HS-27A (cell line): ENCODE measurements at regions not wholly inside any gene's neighbourhood (a gene's known extent, or its start where the extent isn't known, plus 50 kb on each side); places are given as distances from the start of the nearest gene placed in this dataset.

Source experiments
- DNase-seq: peaks from one replicate; pipeline ENCODE4 v3.0.0-alpha.2; 2012; ENCODE audit warnings: low read depth, missing footprints

DNA sequence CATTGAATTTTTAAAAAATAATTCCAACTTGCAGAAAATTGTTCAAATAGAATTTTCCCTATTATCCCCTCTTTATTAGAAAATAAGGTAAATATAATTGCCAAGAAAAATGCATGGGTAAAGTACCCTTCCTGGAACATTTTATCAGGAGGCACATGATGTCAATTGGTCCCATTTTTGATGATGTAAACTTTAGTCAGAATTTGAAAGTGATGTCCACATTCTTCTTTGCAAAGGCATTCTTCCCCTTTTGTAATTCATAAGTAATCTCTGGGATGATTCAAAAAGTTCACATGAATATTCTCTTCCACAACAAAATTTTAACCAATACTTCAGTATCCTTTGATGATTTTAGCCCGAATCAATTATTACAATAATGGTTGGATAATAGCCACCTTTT lies 86.9 kb upstream of the ANO3 start:
- no peak for DNase-seq

DNA sequence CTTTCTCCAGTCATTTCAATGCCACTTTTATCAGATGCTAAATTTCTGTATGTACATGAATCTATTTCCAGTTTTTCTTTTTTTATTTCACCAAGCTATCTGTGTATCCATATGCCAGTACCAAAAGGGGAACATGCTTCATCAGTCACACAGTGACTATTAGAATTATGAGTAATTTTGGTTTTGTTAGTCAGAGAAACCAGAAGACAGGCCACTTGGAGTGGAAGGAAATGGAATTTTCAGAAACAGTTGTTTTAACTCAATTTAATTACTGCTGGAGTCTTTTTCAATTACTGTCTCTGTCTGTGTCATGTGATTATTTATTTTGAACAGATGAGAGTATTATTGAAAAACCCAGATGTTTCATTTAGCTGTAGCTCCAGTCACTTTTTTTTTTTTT lies 84.6 kb upstream of the ANO3 start:
- no peak for DNase-seq

DNA sequence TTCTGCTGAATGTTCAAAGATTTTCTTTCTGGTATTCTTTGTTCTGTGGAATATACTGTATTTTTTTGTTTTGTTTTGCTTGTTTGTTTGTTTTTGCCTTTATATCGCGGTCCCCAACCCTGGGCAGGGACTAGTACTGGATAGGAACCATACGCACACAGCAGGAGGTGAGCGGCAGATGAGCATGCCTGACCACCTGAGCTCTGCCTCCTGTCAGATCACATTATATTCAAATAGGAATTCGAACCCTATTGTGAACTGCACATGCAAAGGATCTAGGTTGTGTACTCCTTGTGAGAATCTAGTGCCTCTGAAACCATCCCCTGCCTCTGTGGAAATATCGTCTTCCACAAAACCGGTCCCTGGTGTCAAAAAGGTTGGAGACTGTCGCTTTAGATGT lies 83.3 kb upstream of the ANO3 start:
- no peak for DNase-seq

DNA sequence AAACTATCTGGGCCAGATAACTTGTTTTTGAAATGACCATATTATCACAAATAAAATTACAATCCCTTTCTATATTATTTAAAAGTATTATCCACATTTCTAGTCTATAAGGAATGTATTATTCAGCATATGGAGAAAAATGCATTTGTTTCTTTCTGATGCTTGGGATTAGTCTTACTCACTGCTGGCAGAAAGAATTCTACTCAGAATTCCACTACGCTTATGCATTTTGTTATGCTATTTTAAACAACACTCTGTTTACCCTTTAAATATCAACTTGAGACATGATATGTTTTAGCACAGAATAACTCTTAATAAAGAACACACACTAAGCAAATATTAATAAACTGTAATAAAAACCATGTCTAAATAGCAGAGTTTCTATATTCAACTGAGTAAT lies 77.6 kb upstream of the ANO3 start:
- no peak for DNase-seq

DNA sequence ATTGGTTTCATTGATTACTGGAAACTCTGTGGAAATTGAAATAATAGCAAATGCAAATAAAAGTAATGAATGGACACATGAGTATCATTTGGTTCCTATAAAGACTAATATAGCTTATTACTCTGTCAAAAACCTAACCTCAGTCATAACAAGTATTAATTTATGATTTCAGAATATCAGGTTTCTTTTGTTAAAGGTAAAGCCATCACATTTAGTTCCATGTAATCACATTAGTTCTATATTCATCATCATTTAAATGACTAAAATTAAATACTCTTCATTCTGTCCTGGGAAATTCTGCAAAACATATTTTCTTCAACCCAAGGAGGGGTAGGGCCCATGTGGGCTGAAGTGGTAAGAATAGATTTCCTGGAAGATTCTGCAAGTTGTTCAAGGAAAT lies 68.2 kb upstream of the ANO3 start:
- DNase-seq, result no peak

DNA sequence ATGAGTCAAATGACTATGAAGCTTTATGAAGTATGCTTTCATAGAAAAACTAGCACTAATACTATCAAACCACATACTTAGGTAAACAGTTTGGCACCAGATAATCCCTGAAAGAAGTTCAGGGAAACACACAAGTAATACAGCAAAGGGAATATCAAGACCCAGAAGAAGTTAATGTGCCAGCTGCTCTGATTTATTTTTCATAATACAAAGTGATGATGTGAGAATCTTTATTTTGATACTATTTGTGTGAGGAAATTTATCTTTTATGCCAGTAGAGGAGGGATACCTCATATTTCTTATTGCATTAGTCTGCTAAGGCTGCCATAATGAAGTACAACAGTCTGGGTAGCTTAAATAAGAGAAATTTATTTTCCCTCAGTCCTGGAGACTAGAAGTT lies 67.7 kb upstream of the ANO3 start:
- no peak for DNase-seq

DNA sequence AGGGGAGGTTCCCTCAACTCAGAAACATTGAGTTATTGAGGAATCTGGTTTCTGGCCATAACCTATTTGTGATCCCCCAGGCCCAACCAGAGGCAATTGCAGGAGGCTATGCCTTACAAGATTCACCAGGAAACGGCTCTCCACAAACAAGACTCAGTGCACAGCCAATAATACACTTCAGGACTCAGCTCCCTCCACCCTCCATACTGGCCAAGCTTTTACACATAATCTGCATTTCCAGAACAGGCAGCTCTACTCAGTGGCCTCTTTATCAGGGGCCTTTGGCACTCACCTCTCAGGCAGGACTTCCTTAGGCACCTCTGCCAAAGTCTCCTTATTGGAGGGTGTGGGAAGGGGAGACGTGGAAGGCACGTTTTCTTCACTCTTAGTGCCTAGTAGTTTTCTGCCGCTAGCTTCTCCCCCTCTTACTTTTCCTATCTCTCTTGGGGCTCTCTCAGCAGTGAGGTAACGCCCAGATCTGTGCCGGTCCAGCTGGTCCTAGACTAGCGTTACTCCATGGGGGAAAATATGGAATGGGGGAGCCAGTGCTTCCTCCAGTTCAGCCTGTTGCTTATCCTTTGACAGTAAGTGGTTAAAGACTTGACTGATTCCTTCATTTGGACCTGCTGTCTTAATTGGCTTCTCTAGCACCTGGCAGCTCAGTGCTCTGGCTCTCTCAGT lies 62.8 kb upstream of the ANO3 start:
- no peak for DNase-seq

DNA sequence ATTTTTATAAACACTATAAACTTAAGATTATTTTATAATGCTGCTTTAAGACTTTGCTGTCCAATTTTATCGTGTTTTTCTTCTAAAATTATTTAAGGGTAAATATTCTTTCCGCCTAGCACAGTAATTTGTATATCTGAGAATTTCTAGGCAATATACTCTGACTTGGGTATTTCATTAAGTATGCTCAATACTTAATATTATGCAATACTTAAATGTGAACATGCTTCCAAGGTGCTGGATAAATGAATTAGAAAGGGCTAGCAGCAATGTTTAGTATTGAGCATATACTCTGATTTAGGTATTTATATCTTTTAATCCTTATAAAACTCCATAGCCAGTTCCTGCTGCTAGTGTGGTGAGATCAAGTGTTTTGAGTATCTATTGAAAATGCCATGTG lies 60.3 kb upstream of the ANO3 start:
- no peak for DNase-seq

DNA sequence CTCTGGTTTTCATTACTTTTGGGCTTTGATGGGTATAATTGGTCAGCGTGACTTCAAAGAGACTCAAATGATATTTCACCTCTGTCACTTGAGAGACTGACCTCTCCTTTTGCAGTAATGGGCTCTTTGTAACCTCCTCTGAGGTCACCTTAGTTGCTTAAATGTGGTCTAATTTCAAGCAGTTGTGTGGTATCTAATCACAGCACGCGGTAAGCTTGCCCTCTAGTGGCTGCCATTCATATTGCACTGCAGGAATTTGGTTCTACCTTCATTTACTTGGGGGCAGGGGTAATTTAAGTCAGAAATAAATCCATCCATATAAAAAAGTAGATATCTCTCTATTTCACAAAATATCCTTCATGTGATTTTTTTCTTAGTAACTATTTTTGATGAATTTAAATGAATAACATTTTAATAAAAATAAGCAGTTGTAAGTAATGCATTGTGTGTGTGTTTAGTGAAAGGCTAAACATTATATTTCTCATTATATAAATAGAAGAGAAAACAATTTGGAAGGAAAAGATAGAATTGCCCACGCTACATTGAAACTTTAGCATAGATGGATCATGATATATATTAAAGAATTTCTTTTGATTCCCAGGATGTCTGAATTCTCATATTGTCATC lies 55.0 kb upstream of the ANO3 start:
- DNase-seq, result no peak

DNA sequence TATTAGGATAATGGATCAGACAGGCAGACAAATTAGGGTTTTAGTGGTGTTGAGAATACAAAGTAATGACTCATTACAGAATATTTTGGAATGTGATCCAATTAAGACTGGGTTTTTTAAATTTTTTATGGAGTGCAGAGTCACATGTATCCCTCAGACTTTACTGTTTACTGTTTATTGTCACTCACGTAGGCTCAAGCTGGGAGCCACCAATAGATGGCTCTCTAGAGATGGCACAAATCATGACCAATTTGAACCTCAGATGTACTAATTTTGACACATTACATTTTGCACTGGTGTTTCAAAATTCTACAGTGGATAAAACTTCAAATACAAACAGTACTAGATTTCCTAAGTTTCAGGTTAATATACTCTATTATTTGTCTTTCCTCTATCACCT lies 53.6 kb upstream of the ANO3 start:
- DNase-seq, result no peak
